ENCODE measurements at regions not wholly inside any gene's neighbourhood (a gene's known extent, or its start where the extent isn't known, plus 50 kb on each side); places are given as distances from the start of the nearest gene placed in this dataset.

- Histone ChIP-seq H2AFZ (ENCODE audit: low read length) (no peak overlapping the region), H3K4me2 (ENCODE audit: low read depth, low read length) (no peak overlapping the region), H3K27me3 (ENCODE audit: control insufficient read depth in 1 of 2, insufficient read depth in 2 of 2, low read length in 2 of 2) (no peaks in the 10 kb centered on the region), H3K4me3 (replicated peaks in 1 of 3; ENCODE audit: insufficient read depth in 1 of 3, low read depth in 2 of 3, low read length in 3 of 3) (no peak overlapping the region), H3K27ac (ENCODE audit: extremely low read length, insufficient read depth, low read length) (no peak overlapping the region), H3K36me3 (replicated peaks in 1 of 2; ENCODE audit: control insufficient read depth in 1 of 2, insufficient read depth in 2 of 2, low read length in 2 of 2) (no peaks in the 10 kb centered on the region), H3K79me2 (ENCODE audit: insufficient read depth, low read length) (no peaks in the 10 kb centered on the region), H3K9me3 (ENCODE audit: low read length) (no peaks in the 10 kb centered on the region), H3K9ac (ENCODE audit: insufficient read depth, low read depth, low read length) (no peak overlapping the region), H3K4me1 (ENCODE audit: insufficient read depth, low read length) (no peaks in the 10 kb centered on the region), H4K20me1 (ENCODE audit: insufficient read depth, low read length) (no peaks in the 10 kb centered on the region)
- intact Hi-C loops (cut with micrococcal nuclease; ENCODE audit: unreplicated experiment) (no loop called here), in situ Hi-C loops (cut with HindIII; ENCODE audit: extremely low pct_ligation_motif_present, low pct_unique_long_range_greater_than_20kb) (no loop called here)
- 0% methylated on average over 1 of the region's 1 CpG for WGBS (ENCODE audit: low lambda C conversion rate)
- no TSS peak for BruUV-seq (replicated peaks)
- DNase-seq (ENCODE audit: low spot score) (no peak), FAIRE-seq (no peak), ATAC-seq (no peak)
- CTCF ChIA-PET (ENCODE audit: low intra/inter-chr PET ratio, low total read pairs): no interaction called here
- no peak for TF ChIP-seq ZNF430 (CRISPR knock-in tag; IDR thresholded peaks at IDR 0.05)
- POLR2A ChIA-PET: no interaction called here
These were observed 163.8 kb upstream of the SLC16A7 start for GRCh38 chr12:59432057-59432456.

- ATAC-seq: no peak
- 0% methylated on average over 4 of the region's 4 CpGs for WGBS (ENCODE audit: low lambda C conversion rate)
These were observed 164.6 kb upstream of the SLC16A7 start for GRCh38 chr12:59431266-59431665.

DNA sequence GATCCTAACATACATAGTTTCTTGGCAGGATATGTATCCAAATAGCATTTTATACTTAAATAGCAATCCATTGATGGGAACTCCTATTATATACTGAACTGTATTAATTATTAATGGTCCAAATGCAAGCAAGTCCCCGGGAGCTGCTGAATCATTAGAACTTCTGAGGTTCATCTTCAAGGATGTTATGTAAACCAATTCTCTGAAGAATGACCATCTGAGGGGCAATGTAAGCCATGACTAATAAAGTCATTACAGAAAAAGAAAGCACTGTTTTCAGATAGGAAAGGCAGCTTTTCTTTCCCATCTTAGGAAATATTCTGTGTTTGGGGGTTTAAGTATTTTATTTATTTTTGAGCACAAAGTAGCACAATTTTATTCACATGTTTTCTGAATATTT lies 166.1 kb upstream of the SLC16A7 start:
- WGBS (ENCODE audit: low lambda C conversion rate): 0% methylated on average over 1 of the region's 1 CpG
- Histone ChIP-seq H2AFZ (ENCODE audit: low read length) (no peak overlapping the region), H3K4me2 (ENCODE audit: low read depth, low read length) (no peak overlapping the region), H4K20me1 (ENCODE audit: insufficient read depth, low read length) (no peaks in the 10 kb centered on the region), H3K27me3 (ENCODE audit: control insufficient read depth in 1 of 2, insufficient read depth in 2 of 2, low read length in 2 of 2) (no peaks in the 10 kb centered on the region), H3K27ac (ENCODE audit: extremely low read length, insufficient read depth, low read length) (no peak overlapping the region), H3K4me3 (replicated peaks in 1 of 3; ENCODE audit: insufficient read depth in 1 of 3, low read depth in 2 of 3, low read length in 3 of 3) (no peak overlapping the region), H3K4me1 (ENCODE audit: insufficient read depth, low read length) (no peaks in the 10 kb centered on the region), H3K9ac (ENCODE audit: insufficient read depth, low read depth, low read length) (no peak overlapping the region), H3K9me3 (ENCODE audit: low read length) (no peaks in the 10 kb centered on the region), H3K79me2 (ENCODE audit: insufficient read depth, low read length) (no peaks in the 10 kb centered on the region), H3K36me3 (replicated peaks in 1 of 2; ENCODE audit: control insufficient read depth in 1 of 2, insufficient read depth in 2 of 2, low read length in 2 of 2) (no peaks in the 10 kb centered on the region)
- in situ Hi-C loops (cut with HindIII; ENCODE audit: extremely low pct_ligation_motif_present, low pct_unique_long_range_greater_than_20kb) (no loop called here), intact Hi-C loops (cut with micrococcal nuclease; ENCODE audit: unreplicated experiment) (no loop called here)
- CTCF ChIA-PET (ENCODE audit: low intra/inter-chr PET ratio, low total read pairs): no interaction called here
- DNase-seq (ENCODE audit: low spot score): no peak
- FAIRE-seq: no peak
- no peak for ATAC-seq
- BruUV-seq (replicated peaks): no TSS peak
- POLR2A ChIA-PET: no interaction called here
- no peak for TF ChIP-seq EP300 (IDR thresholded peaks at IDR 0.05; ENCODE audit: low read depth in 2 of 2, low read length in 2 of 2)
- TF ChIP-seq EP300 (CRISPR knock-in tag; IDR thresholded peaks at IDR 0.05; ENCODE audit: borderline replicate concordance): no peak
- no peak for TF ChIP-seq ZNF496 (CRISPR knock-in tag; IDR thresholded peaks at IDR 0.05; ENCODE audit: insufficient replicate concordance)
- TF ChIP-seq, protein P1, sequence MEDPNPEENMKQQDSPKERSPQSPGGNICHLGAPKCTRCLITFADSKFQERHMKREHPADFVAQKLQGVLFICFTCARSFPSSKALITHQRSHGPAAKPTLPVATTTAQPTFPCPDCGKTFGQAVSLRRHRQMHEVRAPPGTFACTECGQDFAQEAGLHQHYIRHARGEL (CRISPR knock-in tag; IDR thresholded peaks at IDR 0.05): no peak
- no peak for TF ChIP-seq AGO2 (optimal IDR thresholded peaks at IDR 0.05; ENCODE audit: low read depth, low read length)
- TF ChIP-seq ZNF329 (CRISPR knock-in tag; IDR thresholded peaks at IDR 0.05; ENCODE audit: low read depth): no peak
- TF ChIP-seq RNF2 (conservative IDR thresholded peaks at IDR 0.05; ENCODE audit: low read depth): no peak
- no peak for TF ChIP-seq ZNF839 (CRISPR knock-in tag; IDR thresholded peaks at IDR 0.05; ENCODE audit: borderline replicate concordance)
- no peak for TF ChIP-seq ZBTB1 (CRISPR knock-in tag; IDR thresholded peaks at IDR 0.05; ENCODE audit: borderline replicate concordance)
- no peak for TF ChIP-seq ZNF432 (CRISPR knock-in tag; IDR thresholded peaks at IDR 0.05; ENCODE audit: borderline replicate concordance)
- no peak for TF ChIP-seq KDM5B (CRISPR knock-in tag; IDR thresholded peaks at IDR 0.05; ENCODE audit: borderline replicate concordance)
- no peak for TF ChIP-seq NR2C2 (CRISPR knock-in tag; IDR thresholded peaks at IDR 0.05; ENCODE audit: borderline replicate concordance)

More at GRCh38 chr12:59431266-59431665, 164.6 kb upstream of the SLC16A7 start:
- H3K79me2 ChIP-seq (ENCODE audit: insufficient read depth, low read length): no peaks in the 10 kb centered on the region
- no peak for FAIRE-seq
- no peak for DNase-seq (ENCODE audit: low spot score)
- H4K20me1 ChIP-seq (ENCODE audit: insufficient read depth, low read length): no peaks in the 10 kb centered on the region
- H3K27me3 ChIP-seq (ENCODE audit: control insufficient read depth in 1 of 2, insufficient read depth in 2 of 2, low read length in 2 of 2): no peaks in the 10 kb centered on the region
- intact Hi-C loops (cut with micrococcal nuclease; ENCODE audit: unreplicated experiment): no loop called here
- in situ Hi-C loops (cut with HindIII; ENCODE audit: extremely low pct_ligation_motif_present, low pct_unique_long_range_greater_than_20kb): no loop called here
- POLR2A ChIA-PET: no interaction called here
- H3K4me1 ChIP-seq (ENCODE audit: insufficient read depth, low read length): no peaks in the 10 kb centered on the region
- H3K9ac ChIP-seq (ENCODE audit: insufficient read depth, low read depth, low read length): no peak overlapping the region
- no peak overlapping the region for H2AFZ ChIP-seq (ENCODE audit: low read length)
- BruUV-seq (replicated peaks): no TSS peak
- no peaks in the 10 kb centered on the region for H3K9me3 ChIP-seq (ENCODE audit: low read length)
- H3K4me2 ChIP-seq (ENCODE audit: low read depth, low read length): no peak overlapping the region
- CTCF ChIA-PET (ENCODE audit: low intra/inter-chr PET ratio, low total read pairs): no interaction called here
- H3K27ac ChIP-seq (ENCODE audit: extremely low read length, insufficient read depth, low read length): no peak overlapping the region
- TF ChIP-seq ZNF839 (CRISPR knock-in tag; IDR thresholded peaks at IDR 0.05; ENCODE audit: borderline replicate concordance) (no peak), NR2F1 (CRISPR knock-in tag; IDR thresholded peaks at IDR 0.05) (no peak)
- no peaks in the 10 kb centered on the region for H3K36me3 ChIP-seq (replicated peaks in 1 of 2; ENCODE audit: control insufficient read depth in 1 of 2, insufficient read depth in 2 of 2, low read length in 2 of 2)
- H3K4me3 ChIP-seq (replicated peaks in 1 of 3; ENCODE audit: insufficient read depth in 1 of 3, low read depth in 2 of 3, low read length in 3 of 3): no peak overlapping the region

Data from HepG2 (cell line).